GM13976 (cell line): ENCODE measurements at regions not wholly inside any gene's neighbourhood (a gene's known extent, or its start where the extent isn't known, plus 50 kb on each side); places are given as distances from the start of the nearest gene placed in this dataset.

Experiments used
- DNase-seq: peaks from one replicate; pipeline ENCODE4 v3.0.0; 2012; ENCODE audit warnings: low spot score
- CTCF ChIP-seq: IDR thresholded peaks from 2 replicates; pipeline ENCODE4 v1.5.1; 2012; ENCODE audit warnings: borderline replicate concordance, mild to moderate bottlenecking; ENCODE audit not compliant: insufficient read depth; ENCODE audit errors: extremely low read depth, missing control alignments, control extremely low read depth
- in situ Hi-C: fragments of 300-500 bp; cut with MboI; formaldehyde crosslinking; loops from one replicate; pipeline ENCODE4 v1.12.0; 2022; ENCODE audit warnings: low sequenced_read_pairs, mixed read lengths, inconsistent platforms; ENCODE audit not compliant: unreplicated experiment

GRCh38 chr2:129085386-129085785, 766.7 kb upstream of the HS6ST1 start:
- no peak for DNase-seq
- no peak for TF ChIP-seq CTCF
- in situ Hi-C loops: no loop called here

- no peak for DNase-seq
- in situ Hi-C loops: no loop called here
- TF ChIP-seq CTCF: no peak
Measured at GRCh38 chr2:129087133-129087813, 768.6 kb upstream of the HS6ST1 start.

- DNase-seq: no peak
- no peak for TF ChIP-seq CTCF
- in situ Hi-C loops: no loop called here
Measured at GRCh38 chr2:129091620-129092019, 773.0 kb upstream of the HS6ST1 start.

GRCh38 chr2:129092956-129093355, 774.3 kb upstream of the HS6ST1 start:
- TF ChIP-seq CTCF: no peak
- DNase-seq: no peak
- in situ Hi-C loops: no loop called here

- in situ Hi-C loops: no loop called here
- no peak for TF ChIP-seq CTCF
- no peak for DNase-seq
Measured at GRCh38 chr2:129101186-129101585, 782.5 kb upstream of the HS6ST1 start.

GRCh38 chr2:129103936-129104878, 785.5 kb upstream of the HS6ST1 start:
- in situ Hi-C loops: no loop called here
- TF ChIP-seq CTCF: no peak
- no peak for DNase-seq
